Calu3 (cell line): ENCODE measurements at regions not wholly inside any gene's neighbourhood (a gene's known extent, or its start where the extent isn't known, plus 50 kb on each side); places are given as distances from the start of the nearest gene placed in this dataset.

Experiments used
- BruUV-seq: library from RNA; stranded (reverse); fragments of 400-500 nt; replicated peaks from 2 replicates; lab custom pipeline; 2021; lab: Mats Ljungman, UMichigan
- CTCF ChIA-PET: fragments of 300-600 bp; sonication (Branson Sonifier 250); formaldehyde crosslinking; loops from one replicate; lab custom pipeline; 2022; ENCODE audit warnings: antibody characterized with exemption; lab: Charles Lee
- DNase-seq: peaks from one replicate; pipeline ENCODE4 v3.0.0; 2022
- H3K27ac Mint-ChIP-seq: one replicate; pipeline ENCODE4 v1.8.0; 2022; ENCODE audit warnings: mixed read lengths; ENCODE audit not compliant: unreplicated experiment
- H3K27me3 Mint-ChIP-seq: one replicate; pipeline ENCODE4 v1.8.0; 2022; ENCODE audit warnings: mixed read lengths; ENCODE audit not compliant: unreplicated experiment
- H3K36me3 Mint-ChIP-seq: one replicate; pipeline ENCODE4 v1.8.0; 2022; ENCODE audit warnings: mild to moderate bottlenecking, moderate library complexity, mixed read lengths; ENCODE audit not compliant: insufficient read depth, unreplicated experiment
- H3K4me1 Mint-ChIP-seq: one replicate; pipeline ENCODE4 v1.8.0; 2022; ENCODE audit warnings: mild to moderate bottlenecking, low read depth, mixed read lengths; ENCODE audit not compliant: unreplicated experiment
- H3K4me3 Mint-ChIP-seq: one replicate; pipeline ENCODE4 v1.8.0; 2022; ENCODE audit warnings: mild to moderate bottlenecking, low read depth, moderate library complexity, mixed read lengths; ENCODE audit not compliant: unreplicated experiment
- H3K9me3 Mint-ChIP-seq: one replicate; pipeline ENCODE4 v1.8.0; 2022; ENCODE audit warnings: low read depth, mixed read lengths; ENCODE audit not compliant: unreplicated experiment
- CTCF ChIP-seq: fragments of 200-600 bp; IDR thresholded peaks from one replicate; pipeline ENCODE4 v1.8.0; 2022; ENCODE audit warnings: antibody characterized with exemption; ENCODE audit not compliant: unreplicated experiment
- intact Hi-C: fragments of 100-400 bp; cut with micrococcal nuclease; formaldehyde crosslinking; loops from one replicate; pipeline ENCODE4 v1.10.0; 2022; ENCODE audit not compliant: unreplicated experiment

GRCh38 chr20:7493311-7493710, 446.9 kb downstream of the HAO1 start:
- H3K27ac Mint-ChIP-seq: no peak overlapping the region

GRCh38 chr20:7496394-7496991, 443.8 kb downstream of the HAO1 start:
- H3K36me3 Mint-ChIP-seq: no peaks in the 10 kb centered on the region
- no peaks in the 10 kb centered on the region for H3K27me3 Mint-ChIP-seq
- no peaks in the 10 kb centered on the region for H3K9me3 Mint-ChIP-seq
- no peak overlapping the region for H3K4me3 Mint-ChIP-seq
- intact Hi-C loops: no loop called here
- CTCF ChIA-PET: no interaction called here
- no peak overlapping the region for H3K27ac Mint-ChIP-seq
- TF ChIP-seq CTCF: no peak
- BruUV-seq: no TSS peak
- no peaks in the 10 kb centered on the region for H3K4me1 Mint-ChIP-seq
- DNase-seq: no peak

More at GRCh38 chr20:7493311-7493710, 446.9 kb downstream of the HAO1 start:
- no peak for TF ChIP-seq CTCF
- Mint-ChIP-seq H3K4me1 (no peaks in the 10 kb centered on the region), H3K4me3 (no peak overlapping the region), H3K36me3 (no peaks in the 10 kb centered on the region), H3K27me3 (no peaks in the 10 kb centered on the region), H3K9me3 (no peaks in the 10 kb centered on the region)
- CTCF ChIA-PET: no interaction called here
- intact Hi-C loops: no loop called here
- DNase-seq: no peak
- no TSS peak for BruUV-seq

- intact Hi-C loops: no loop called here
- H3K27me3 Mint-ChIP-seq: no peaks in the 10 kb centered on the region
- H3K27ac Mint-ChIP-seq: no peak overlapping the region
- H3K9me3 Mint-ChIP-seq: no peaks in the 10 kb centered on the region
- H3K4me1 Mint-ChIP-seq: peaks cover under 1% of the 10 kb centered on the region
- BruUV-seq: no TSS peak
- CTCF ChIA-PET: interaction anchor here (0.6 to 0.8 kb wide), 2 partner anchors 12 to 95 kb away, joined by 3 to 7 read pairs; no protein-coding TSS in a partner anchor
- no peak overlapping the region for H3K4me3 Mint-ChIP-seq
- H3K36me3 Mint-ChIP-seq: no peaks in the 10 kb centered on the region
- peak; percentile 4 for DNase-seq
- TF ChIP-seq CTCF: no peak
Measured at GRCh38 chr20:7497985-7498384, 442.3 kb downstream of the HAO1 start.

- Mint-ChIP-seq H3K27ac (no peak overlapping the region), H3K4me1 (peaks cover 11% of the 10 kb centered on the region), H3K36me3 (no peaks in the 10 kb centered on the region), H3K4me3 (no peak overlapping the region), H3K9me3 (no peaks in the 10 kb centered on the region), H3K27me3 (no peaks in the 10 kb centered on the region)
- DNase-seq: no peak
- no TSS peak for BruUV-seq
- CTCF ChIA-PET: no interaction called here
- intact Hi-C loops: no loop called here
- no peak for TF ChIP-seq CTCF
Measured at GRCh38 chr20:7499201-7499600, 441.1 kb downstream of the HAO1 start.
